Liver (tissue), 3 donors: ENCODE measurements at regions not wholly inside any gene's neighbourhood (a gene's known extent, or its start where the extent isn't known, plus 50 kb on each side); places are given as distances from the start of the nearest gene placed in this dataset.

Experiments
- GABPA ChIP-seq, 2 donors: IDR thresholded peaks in 1 of 2; conservative IDR thresholded peaks in 1 of 2; 2 replicates each; pipeline ENCODE4 v1.6.1; 2016; ENCODE audit warnings: antibody characterized with exemption in 2 of 2, mild to moderate bottlenecking in 1 of 2, moderate library complexity in 1 of 2
- RXRA ChIP-seq, 2 donors: IDR thresholded peaks; 2 replicates each; pipeline ENCODE4 v1.6.1; 2017 to 2018; ENCODE audit warnings: antibody characterized with exemption in 2 of 2, mild to moderate bottlenecking in 1 of 2
- TF ChIP-seq, protein P1 (sequence below): fragments of 150-350 bp; IDR thresholded peaks from 2 replicates; pipeline ENCODE4 v1.5.1; 2017; ENCODE audit warnings: improper control_type of control experiment, low read depth, low read length; ENCODE audit not compliant: missing input control
- donor health status: healthy.
- donor health status: healthy.

DNA sequence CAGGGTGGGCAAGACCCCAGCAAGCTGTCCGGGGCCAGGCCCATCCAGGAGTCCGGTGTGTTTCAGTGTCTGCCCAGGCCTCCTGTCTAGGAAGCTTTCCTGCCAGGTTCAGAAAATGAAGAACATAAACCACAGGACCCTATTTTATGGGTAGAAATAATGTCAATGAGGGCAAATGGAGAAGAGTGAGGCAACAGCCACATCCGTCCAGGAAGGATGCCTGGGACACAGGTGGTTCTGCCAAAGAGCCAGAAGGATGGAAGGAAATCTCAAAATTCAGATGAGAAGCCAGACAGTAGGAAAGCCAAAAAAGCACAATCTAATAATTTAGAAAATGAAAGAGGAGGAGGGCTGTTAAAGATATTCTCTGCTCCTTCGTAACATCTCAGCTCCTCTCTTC is 262.3 kb downstream of the AUH start:
- TF ChIP-seq GABPA (IDR thresholded peaks at IDR 0.05 in 1 of 2, conservative IDR thresholded peaks at IDR 0.05 in 1 of 2), result no peak
- TF ChIP-seq RXRA (IDR thresholded peaks at IDR 0.05), result no peak
- TF ChIP-seq, protein P1, sequence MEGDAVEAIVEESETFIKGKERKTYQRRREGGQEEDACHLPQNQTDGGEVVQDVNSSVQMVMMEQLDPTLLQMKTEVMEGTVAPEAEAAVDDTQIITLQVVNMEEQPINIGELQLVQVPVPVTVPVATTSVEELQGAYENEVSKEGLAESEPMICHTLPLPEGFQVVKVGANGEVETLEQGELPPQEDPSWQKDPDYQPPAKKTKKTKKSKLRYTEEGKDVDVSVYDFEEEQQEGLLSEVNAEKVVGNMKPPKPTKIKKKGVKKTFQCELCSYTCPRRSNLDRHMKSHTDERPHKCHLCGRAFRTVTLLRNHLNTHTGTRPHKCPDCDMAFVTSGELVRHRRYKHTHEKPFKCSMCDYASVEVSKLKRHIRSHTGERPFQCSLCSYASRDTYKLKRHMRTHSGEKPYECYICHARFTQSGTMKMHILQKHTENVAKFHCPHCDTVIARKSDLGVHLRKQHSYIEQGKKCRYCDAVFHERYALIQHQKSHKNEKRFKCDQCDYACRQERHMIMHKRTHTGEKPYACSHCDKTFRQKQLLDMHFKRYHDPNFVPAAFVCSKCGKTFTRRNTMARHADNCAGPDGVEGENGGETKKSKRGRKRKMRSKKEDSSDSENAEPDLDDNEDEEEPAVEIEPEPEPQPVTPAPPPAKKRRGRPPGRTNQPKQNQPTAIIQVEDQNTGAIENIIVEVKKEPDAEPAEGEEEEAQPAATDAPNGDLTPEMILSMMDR, result no peak
